Activated naive CD4-positive, alpha-beta T cell treated with anti-CD3 and anti-CD28 coated beads, Interleukin-2, amount 10 ng/mL, durations not matched to agents 7 days and 5 days (primary cell): ENCODE measurements at regions not wholly inside any gene's neighbourhood (a gene's known extent, or its start where the extent isn't known, plus 50 kb on each side); places are given as distances from the start of the nearest gene placed in this dataset.

Experiments
- CTCF ChIA-PET: fragments of 350-600 bp; sonication (Branson Sonifier 250); formaldehyde crosslinking; loops from one replicate; lab custom pipeline; 2021; ENCODE audit warnings: antibody characterized with exemption; lab: Charles Lee
- DNase-seq: peaks from one replicate; pipeline ENCODE4 v3.0.0-alpha.2; 2020
- H3K27ac Mint-ChIP-seq: one replicate; pipeline ENCODE4 v1.8.0; 2021; ENCODE audit warnings: mild to moderate bottlenecking, moderate library complexity, mixed read lengths
- H3K27me3 Mint-ChIP-seq: one replicate; pipeline ENCODE4 v1.8.0; 2021; ENCODE audit warnings: mild to moderate bottlenecking, mixed read lengths
- H3K36me3 Mint-ChIP-seq: one replicate; pipeline ENCODE4 v1.8.0; 2021; ENCODE audit warnings: mixed read lengths
- H3K4me1 Mint-ChIP-seq: one replicate; pipeline ENCODE4 v1.8.0; 2021; ENCODE audit warnings: mixed read lengths
- H3K4me3 Mint-ChIP-seq: one replicate; pipeline ENCODE4 v1.8.0; 2021; ENCODE audit warnings: mild to moderate bottlenecking, moderate library complexity, mixed read lengths
- H3K9me3 Mint-ChIP-seq: one replicate; pipeline ENCODE4 v1.8.0; 2021; ENCODE audit warnings: mixed read lengths

DNA sequence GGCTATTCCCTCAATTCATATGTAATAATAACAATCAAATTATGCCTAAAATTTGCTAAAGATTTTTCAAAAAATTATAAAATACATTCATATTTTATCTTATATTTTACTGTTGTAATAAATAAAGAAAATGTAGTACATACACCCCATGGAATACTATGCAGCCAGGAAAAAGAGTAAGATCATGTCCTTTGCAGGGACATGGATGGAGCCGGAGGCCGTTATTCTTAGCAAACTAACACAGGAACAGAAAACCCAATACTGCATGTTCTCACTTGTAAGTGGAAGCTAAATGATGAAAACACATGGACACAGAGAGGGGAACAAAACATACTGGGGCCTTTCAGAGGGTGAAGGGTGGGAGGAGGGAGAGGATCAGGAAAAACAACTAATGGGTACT lies 584.2 kb upstream of the MMS22L start:
- DNase-seq = no peak
- CTCF ChIA-PET = no interaction called here
- no peak overlapping the region for H3K4me3 Mint-ChIP-seq
- no peaks in the 10 kb centered on the region for H3K9me3 Mint-ChIP-seq
- no peaks in the 10 kb centered on the region for H3K27me3 Mint-ChIP-seq
- H3K27ac Mint-ChIP-seq = no peak overlapping the region
- no peaks in the 10 kb centered on the region for H3K4me1 Mint-ChIP-seq
- no peaks in the 10 kb centered on the region for H3K36me3 Mint-ChIP-seq

DNA sequence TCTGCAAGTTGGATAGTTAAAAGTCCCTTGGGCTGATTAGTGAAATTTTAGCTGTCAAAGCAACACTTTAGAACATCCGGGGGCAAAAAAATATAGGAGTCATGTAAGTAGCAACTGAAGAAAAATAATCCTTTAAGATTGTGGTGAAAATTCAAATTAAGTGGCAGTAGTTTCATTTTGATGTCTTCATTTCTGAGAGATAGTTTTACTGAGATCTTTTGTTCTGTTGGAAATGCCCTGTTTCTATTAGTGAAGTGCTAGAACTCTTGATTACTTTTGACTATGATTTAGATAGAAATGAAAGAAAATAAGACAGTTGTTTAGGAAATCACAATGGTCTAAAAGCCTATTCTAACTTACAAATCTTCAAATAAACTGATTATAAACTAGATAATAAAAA lies 587.3 kb upstream of the MMS22L start:
- no peak for DNase-seq
- H3K36me3 Mint-ChIP-seq = no peaks in the 10 kb centered on the region
- H3K9me3 Mint-ChIP-seq = no peaks in the 10 kb centered on the region
- H3K27ac Mint-ChIP-seq = no peak overlapping the region
- H3K4me3 Mint-ChIP-seq = no peak overlapping the region
- no peaks in the 10 kb centered on the region for H3K27me3 Mint-ChIP-seq
- CTCF ChIA-PET = no interaction called here
- no peaks in the 10 kb centered on the region for H3K4me1 Mint-ChIP-seq

DNA sequence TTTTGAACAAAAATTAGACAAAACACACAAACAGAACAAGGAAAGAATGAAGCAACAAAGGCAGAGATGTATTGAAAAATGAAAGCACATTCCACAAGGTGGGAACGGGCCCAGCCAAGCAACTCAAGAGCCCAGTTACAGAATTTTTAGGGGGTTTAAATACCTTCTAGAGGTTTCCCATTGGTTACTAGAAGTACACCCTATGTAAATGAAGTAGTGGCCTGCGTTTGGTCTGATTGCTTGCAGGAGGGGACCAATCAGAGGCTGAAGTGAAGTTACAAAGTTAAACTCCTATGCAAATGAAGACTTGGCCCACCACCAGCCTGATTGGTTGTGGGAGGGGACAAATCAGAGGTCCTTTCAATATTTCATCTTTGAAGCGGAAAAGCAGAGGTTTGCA lies 593.7 kb upstream of the MMS22L start:
- H3K9me3 Mint-ChIP-seq = peaks cover 2% of the 10 kb centered on the region
- H3K4me1 Mint-ChIP-seq = no peaks in the 10 kb centered on the region
- CTCF ChIA-PET = no interaction called here
- H3K27ac Mint-ChIP-seq = no peak overlapping the region
- no peaks in the 10 kb centered on the region for H3K36me3 Mint-ChIP-seq
- DNase-seq = no peak
- H3K27me3 Mint-ChIP-seq = no peaks in the 10 kb centered on the region
- no peak overlapping the region for H3K4me3 Mint-ChIP-seq

DNA sequence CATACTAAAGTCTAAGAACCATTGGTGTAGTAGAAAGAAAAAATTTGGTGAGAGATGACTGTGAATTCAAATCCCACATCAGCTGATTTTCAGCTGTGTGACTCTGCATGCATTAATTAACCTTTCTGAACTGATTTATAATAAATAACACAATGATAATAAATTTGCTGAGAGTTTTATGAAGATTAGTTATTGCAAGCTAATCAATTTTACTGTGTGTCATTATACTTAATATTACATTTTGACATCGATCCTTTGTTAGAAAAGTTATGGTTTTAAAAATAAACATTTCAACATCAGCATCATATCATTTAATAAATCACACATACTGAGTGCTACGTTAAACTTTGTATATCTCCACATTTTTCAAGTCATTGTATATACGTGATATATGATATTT lies 599.7 kb upstream of the MMS22L start:
- CTCF ChIA-PET = no interaction called here
- DNase-seq = no peak
- Mint-ChIP-seq H3K27ac (no peak overlapping the region), H3K36me3 (no peaks in the 10 kb centered on the region), H3K4me1 (no peaks in the 10 kb centered on the region), H3K9me3 (peaks cover 2% of the 10 kb centered on the region), H3K27me3 (no peaks in the 10 kb centered on the region), H3K4me3 (no peak overlapping the region)

DNA sequence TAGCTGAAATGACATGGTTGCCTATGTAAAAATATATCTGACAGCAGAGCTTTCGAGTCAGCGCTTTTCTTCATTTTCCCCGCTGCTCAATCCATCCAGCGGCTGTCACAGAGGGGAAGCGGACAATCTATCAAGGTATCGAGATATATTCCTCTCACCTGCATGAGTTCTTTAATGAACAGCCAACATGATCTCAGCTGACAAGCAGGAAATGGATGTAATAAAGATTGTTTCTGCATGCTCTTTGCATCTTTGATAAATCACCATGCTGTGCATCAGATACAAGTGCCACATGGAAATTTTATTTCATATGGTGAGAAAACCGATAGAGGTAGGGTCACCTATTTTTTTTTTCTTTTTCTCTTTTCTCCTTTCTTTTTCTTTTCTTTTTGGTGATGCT lies 602.3 kb upstream of the MMS22L start:
- Mint-ChIP-seq H3K36me3 (no peaks in the 10 kb centered on the region), H3K27me3 (no peaks in the 10 kb centered on the region), H3K27ac (no peak overlapping the region), H3K4me1 (no peaks in the 10 kb centered on the region), H3K4me3 (no peak overlapping the region), H3K9me3 (no peaks in the 10 kb centered on the region)
- no peak for DNase-seq
- CTCF ChIA-PET = interaction anchor here (0.7 kb wide), 1 partner anchor 10 kb away, joined by 3 read pairs; no protein-coding TSS in a partner anchor

DNA sequence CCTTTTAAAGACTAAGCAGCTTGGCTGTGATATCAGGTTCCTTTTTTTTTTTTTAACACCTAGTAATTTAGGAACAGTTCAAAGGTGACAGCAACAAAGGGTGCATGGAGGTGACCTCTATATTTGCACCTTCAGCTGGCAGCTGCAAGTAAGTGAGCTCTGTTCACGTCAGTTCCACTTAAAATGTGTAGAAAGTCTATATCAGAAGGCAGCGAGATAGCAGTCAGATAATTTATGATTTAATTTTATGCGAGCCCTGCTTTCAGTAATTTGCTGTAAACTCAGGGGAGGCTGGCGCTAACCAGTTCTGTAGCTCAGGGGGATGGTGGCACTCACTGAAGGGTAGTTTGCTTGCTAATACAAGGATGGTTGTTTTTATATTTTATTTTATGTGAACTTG lies 602.8 kb upstream of the MMS22L start:
- no peak for DNase-seq
- Mint-ChIP-seq H3K9me3 (no peaks in the 10 kb centered on the region), H3K27ac (no peak overlapping the region), H3K4me1 (no peaks in the 10 kb centered on the region), H3K36me3 (no peaks in the 10 kb centered on the region), H3K4me3 (no peak overlapping the region), H3K27me3 (no peaks in the 10 kb centered on the region)
- CTCF ChIA-PET = interaction anchor here (0.7 kb wide), 1 partner anchor 10 kb away, joined by 3 read pairs; no protein-coding TSS in a partner anchor

DNA sequence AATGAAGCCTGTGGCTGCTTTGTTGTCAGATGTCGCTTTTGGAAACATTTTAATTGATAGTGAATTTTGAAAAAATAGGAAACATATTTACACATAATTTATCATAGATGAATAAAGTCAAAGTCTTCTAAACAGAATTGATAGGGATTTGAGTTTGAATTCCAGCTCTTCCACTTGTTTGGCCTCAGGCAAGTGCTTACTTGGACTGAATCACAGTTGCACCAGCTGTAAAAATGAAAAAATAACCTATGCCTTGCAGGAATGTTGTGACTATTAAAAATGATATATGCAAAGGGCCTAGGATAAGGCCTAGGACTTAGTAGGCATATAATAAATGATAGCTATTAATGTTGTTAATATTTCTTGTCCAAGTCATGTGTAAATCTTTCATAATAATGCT lies 618.5 kb upstream of the MMS22L start:
- no peaks in the 10 kb centered on the region for H3K4me1 Mint-ChIP-seq
- H3K27me3 Mint-ChIP-seq = no peaks in the 10 kb centered on the region
- no peaks in the 10 kb centered on the region for H3K36me3 Mint-ChIP-seq
- H3K4me3 Mint-ChIP-seq = no peak overlapping the region
- H3K27ac Mint-ChIP-seq = no peak overlapping the region
- no peak for DNase-seq
- CTCF ChIA-PET = no interaction called here
- peaks cover 2% of the 10 kb centered on the region for H3K9me3 Mint-ChIP-seq

DNA sequence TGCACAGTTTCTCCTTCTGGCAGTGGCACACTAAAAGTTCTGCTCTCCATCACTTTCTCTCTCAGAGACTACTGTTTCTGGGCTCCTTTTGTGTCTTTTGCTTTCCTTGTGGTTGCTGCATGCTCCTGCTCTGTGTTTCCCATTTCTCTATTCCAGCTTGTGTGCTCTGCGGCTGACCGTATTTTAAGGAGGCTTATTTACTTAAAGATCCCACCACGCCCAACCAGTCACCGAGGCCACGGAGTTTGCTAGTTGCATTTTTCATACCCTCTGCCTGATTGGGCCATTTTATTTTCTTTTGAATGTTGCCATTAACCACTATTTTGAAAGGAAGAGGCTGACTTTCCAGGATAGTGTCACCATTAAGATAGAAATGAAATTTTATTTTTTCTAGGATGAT lies 626.4 kb upstream of the MMS22L start:
- DNase-seq = no peak
- Mint-ChIP-seq H3K36me3 (no peaks in the 10 kb centered on the region), H3K9me3 (peaks cover 5% of the 10 kb centered on the region), H3K4me3 (no peak overlapping the region), H3K27me3 (no peaks in the 10 kb centered on the region), H3K4me1 (no peaks in the 10 kb centered on the region), H3K27ac (no peak overlapping the region)
- CTCF ChIA-PET = no interaction called here

DNA sequence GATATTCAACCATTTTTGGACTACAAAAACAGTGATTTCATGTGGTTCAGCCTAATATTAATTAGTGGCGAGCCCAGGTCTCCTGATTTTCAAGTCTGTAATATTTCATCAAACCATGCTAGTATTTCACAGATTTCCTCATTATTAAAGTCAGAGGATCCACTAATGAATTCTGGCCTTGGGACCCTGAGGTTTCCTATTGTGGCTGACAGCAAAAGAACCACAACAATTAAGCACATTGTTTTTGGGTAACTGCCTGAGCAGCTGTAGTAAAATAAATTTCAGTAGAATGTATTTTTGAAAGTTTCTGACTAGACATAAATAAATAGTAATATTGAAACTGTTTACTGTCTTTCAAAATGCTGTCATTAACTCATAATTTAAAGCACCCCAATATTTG lies 630.7 kb upstream of the MMS22L start:
- Mint-ChIP-seq H3K9me3 (no peaks in the 10 kb centered on the region), H3K4me1 (no peaks in the 10 kb centered on the region), H3K27ac (no peak overlapping the region), H3K27me3 (no peaks in the 10 kb centered on the region), H3K4me3 (no peak overlapping the region), H3K36me3 (no peaks in the 10 kb centered on the region)
- DNase-seq = no peak
- CTCF ChIA-PET = no interaction called here

DNA sequence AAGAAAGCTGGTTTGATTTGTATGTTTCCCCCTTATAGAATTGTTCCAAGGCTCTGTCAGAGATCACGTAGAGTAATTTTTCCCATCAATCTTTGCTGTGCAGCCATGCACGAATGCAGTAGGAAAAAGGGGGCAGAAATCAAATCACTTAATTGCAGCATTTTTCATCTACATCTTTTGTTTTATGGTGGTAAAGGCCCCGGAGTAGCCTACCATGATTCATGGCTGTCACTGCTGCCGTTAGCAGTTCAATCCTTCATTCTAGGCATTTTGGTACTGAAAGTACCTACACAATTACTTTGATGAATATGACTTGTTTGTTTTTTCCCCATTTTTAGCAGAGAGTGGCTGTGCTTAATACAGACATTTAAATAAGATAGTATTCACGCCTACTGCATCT lies 631.9 kb upstream of the MMS22L start:
- CTCF ChIA-PET = no interaction called here
- H3K27me3 Mint-ChIP-seq = no peaks in the 10 kb centered on the region
- H3K9me3 Mint-ChIP-seq = no peaks in the 10 kb centered on the region
- no peak overlapping the region for H3K27ac Mint-ChIP-seq
- H3K4me3 Mint-ChIP-seq = no peak overlapping the region
- DNase-seq = no peak
- H3K36me3 Mint-ChIP-seq = no peaks in the 10 kb centered on the region
- no peaks in the 10 kb centered on the region for H3K4me1 Mint-ChIP-seq

DNA sequence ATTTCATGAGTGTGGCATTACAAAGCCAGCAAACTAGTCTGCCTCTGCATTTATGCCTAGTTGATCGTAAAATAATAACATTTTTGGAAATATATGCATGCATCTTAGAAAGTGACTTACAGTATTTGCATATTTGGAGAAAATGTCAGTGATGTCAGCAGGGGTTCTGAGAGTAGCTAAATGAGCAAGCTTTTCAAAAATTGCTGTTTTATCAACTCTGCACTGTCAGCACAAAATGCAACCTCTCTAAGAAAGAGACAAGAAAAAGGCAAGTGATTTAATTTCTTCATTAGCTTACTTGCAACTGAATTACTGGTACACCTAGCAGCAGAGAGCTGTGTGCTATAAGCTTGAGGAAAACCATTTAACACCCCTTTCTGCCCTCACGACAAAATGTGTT lies 632.5 kb upstream of the MMS22L start:
- no peak overlapping the region for H3K27ac Mint-ChIP-seq
- H3K4me3 Mint-ChIP-seq = no peak overlapping the region
- H3K9me3 Mint-ChIP-seq = no peaks in the 10 kb centered on the region
- no peaks in the 10 kb centered on the region for H3K4me1 Mint-ChIP-seq
- no peaks in the 10 kb centered on the region for H3K36me3 Mint-ChIP-seq
- CTCF ChIA-PET = interaction anchor here (0.6 kb wide), 1 partner anchor 656 kb away, joined by 3 read pairs; no protein-coding TSS in a partner anchor
- no peaks in the 10 kb centered on the region for H3K27me3 Mint-ChIP-seq
- no peak for DNase-seq

DNA sequence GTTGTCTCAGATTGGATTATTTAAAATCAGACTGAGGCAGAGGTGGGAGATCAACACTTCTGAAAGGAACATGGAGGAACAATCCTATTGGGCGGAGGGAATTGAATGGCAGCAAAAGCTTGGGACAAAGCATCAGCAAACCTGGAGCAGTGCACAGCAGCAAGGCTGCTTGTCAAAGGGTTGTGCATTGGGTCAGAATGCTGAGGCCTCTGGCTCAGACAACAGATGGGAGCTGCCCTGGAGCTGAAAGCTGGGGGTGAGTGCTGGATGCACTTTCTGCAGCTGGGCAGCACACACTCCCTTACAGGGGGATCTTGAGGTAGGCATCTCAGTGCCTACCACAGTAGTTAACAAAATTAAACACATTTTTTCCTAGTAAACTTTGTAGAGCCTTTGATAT lies 634.4 kb upstream of the MMS22L start:
- H3K36me3 Mint-ChIP-seq = no peaks in the 10 kb centered on the region
- CTCF ChIA-PET = no interaction called here
- H3K27ac Mint-ChIP-seq = no peak overlapping the region
- H3K4me1 Mint-ChIP-seq = no peaks in the 10 kb centered on the region
- no peaks in the 10 kb centered on the region for H3K27me3 Mint-ChIP-seq
- no peak for DNase-seq
- no peak overlapping the region for H3K4me3 Mint-ChIP-seq
- peaks cover 2% of the 10 kb centered on the region for H3K9me3 Mint-ChIP-seq

DNA sequence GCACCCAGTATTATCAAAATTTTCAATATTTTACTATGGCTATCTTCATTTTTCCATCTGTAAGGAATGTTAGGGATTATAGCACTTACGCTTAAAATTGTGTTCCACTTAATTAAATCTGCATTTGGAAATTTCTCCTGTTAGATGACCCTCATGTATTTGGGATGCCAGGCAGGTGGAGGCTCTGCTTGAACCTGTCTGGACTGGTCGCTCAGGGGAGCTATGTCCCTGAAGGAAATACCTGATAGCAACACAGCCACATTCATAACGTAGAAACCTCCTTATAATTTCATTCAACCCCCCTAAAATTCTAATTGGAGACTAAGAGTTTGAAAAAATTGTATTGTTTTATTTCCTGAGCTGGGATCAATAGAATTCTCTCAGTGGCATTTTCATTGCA lies 636.0 kb upstream of the MMS22L start:
- H3K27me3 Mint-ChIP-seq = no peaks in the 10 kb centered on the region
- no peaks in the 10 kb centered on the region for H3K4me1 Mint-ChIP-seq
- H3K27ac Mint-ChIP-seq = no peak overlapping the region
- no peaks in the 10 kb centered on the region for H3K36me3 Mint-ChIP-seq
- DNase-seq = no peak
- H3K9me3 Mint-ChIP-seq = peaks cover 2% of the 10 kb centered on the region
- no peak overlapping the region for H3K4me3 Mint-ChIP-seq
- CTCF ChIA-PET = no interaction called here

DNA sequence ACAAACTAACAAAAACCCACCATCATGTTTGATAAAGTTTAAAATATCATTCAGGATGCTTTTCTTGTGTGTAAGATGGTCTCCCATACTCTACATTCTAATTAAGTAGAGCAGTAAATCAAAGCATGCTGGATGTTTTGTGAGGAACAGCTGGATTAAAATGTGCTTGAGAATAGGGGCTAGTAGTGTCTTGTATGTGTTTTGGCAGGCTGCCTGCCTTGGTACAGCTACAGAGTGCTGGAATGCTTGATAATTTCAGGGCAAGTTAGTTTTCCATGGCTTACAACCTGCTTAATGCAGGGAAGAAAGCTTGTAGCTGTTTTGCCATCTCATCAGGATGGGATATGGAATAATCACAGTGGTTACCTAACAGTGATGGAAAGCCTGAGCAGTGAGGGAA lies 636.6 kb upstream of the MMS22L start:
- Mint-ChIP-seq H3K4me3 (no peak overlapping the region), H3K27me3 (no peaks in the 10 kb centered on the region), H3K9me3 (peaks cover 2% of the 10 kb centered on the region), H3K36me3 (no peaks in the 10 kb centered on the region), H3K27ac (no peak overlapping the region), H3K4me1 (no peaks in the 10 kb centered on the region)
- no peak for DNase-seq
- CTCF ChIA-PET = no interaction called here

DNA sequence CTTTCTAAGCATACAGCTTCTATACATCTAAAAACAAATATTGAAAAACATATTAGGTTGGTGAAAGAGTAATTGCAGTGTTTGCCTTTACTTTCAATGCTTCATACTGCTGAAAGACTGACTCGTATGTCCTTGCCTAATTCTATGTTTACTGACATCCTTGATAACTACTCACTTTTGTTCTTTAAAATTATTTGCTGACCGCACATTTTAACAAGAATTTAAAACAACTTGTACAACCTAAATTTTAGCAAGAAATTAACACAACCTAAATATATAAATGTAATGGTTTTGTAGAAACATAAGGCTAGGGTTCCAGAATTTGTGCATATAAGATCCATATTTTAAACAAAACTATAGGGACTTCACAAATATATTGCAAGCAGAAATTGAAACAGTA lies 640.2 kb upstream of the MMS22L start:
- Mint-ChIP-seq H3K4me3 (no peak overlapping the region), H3K4me1 (no peaks in the 10 kb centered on the region), H3K27me3 (no peaks in the 10 kb centered on the region), H3K9me3 (peaks cover 2% of the 10 kb centered on the region), H3K36me3 (no peaks in the 10 kb centered on the region), H3K27ac (no peak overlapping the region)
- CTCF ChIA-PET = no interaction called here
- no peak for DNase-seq

DNA sequence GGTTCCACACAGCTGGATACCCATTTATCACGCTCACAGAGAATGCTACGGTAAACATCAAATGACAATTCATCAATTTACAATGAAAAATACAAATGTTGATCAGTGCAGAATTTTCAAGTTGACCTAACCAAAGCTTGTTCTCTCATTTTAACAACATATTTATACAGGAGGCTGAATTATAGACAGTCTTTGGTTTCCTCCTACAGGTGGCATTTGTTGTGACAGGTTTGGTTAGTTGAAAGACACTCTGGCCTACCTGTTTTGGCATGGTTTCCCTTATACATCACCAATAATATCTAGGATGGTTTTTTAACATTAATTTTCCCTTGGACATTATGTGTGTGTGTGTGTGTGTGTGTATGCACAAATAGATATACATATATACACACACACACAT lies 642.5 kb upstream of the MMS22L start:
- Mint-ChIP-seq H3K4me1 (no peaks in the 10 kb centered on the region), H3K36me3 (no peaks in the 10 kb centered on the region), H3K27ac (no peak overlapping the region), H3K9me3 (peaks cover 5% of the 10 kb centered on the region), H3K27me3 (no peaks in the 10 kb centered on the region), H3K4me3 (no peak overlapping the region)
- DNase-seq = no peak
- CTCF ChIA-PET = no interaction called here
